ENCODE measurements at regions not wholly inside any gene's neighbourhood (a gene's known extent, or its start where the extent isn't known, plus 50 kb on each side); places are given as distances from the start of the nearest gene placed in this dataset.
"Not testable (repeated sequence)": the region's sequence is repeated elsewhere in the genome, so short reads cannot be mapped to it uniquely, and the experiment has no call there.

DNA sequence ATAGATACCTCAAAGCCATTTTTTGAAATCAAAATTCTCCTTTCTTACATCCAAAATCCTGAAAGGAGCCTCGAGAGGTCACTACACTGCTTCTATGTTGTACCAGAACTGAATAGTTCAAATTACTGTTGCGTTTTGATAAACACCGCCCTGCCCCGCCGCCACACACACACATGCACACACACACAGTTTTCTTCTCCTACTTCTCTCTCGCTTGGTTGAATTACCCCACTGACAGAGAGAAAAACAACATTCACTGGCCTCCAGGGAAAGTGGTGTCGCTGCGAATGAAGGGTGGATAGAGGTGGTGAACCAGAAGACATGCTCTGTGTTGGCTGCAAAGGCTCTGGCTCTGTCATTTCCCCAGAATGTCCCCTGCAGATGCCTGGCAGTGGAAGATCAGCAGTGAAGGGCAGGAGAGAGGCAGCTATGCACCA, 183.4 kb upstream of the RFC3 start:
- no peak for DNase-seq

DNA sequence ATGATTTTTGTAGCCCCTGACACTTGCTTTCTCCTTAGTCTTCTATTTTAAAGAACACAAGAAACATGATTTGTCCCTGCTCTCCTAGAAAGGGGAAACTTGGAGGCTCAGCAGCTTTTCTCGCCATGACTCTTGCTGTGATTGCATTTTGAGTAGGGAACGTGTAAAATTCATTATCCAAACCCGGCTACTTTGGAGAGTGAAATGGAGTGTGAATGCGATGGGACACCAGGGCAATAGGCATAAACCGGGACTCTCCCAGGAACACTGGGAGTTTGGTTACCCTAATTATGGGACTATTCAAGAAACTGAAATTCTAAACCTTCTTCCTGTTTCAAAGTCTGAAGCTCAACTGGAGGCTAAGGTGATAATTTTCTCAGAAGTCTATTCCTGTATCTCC, 181.7 kb upstream of the RFC3 start:
- DNase-seq: no peak

DNA sequence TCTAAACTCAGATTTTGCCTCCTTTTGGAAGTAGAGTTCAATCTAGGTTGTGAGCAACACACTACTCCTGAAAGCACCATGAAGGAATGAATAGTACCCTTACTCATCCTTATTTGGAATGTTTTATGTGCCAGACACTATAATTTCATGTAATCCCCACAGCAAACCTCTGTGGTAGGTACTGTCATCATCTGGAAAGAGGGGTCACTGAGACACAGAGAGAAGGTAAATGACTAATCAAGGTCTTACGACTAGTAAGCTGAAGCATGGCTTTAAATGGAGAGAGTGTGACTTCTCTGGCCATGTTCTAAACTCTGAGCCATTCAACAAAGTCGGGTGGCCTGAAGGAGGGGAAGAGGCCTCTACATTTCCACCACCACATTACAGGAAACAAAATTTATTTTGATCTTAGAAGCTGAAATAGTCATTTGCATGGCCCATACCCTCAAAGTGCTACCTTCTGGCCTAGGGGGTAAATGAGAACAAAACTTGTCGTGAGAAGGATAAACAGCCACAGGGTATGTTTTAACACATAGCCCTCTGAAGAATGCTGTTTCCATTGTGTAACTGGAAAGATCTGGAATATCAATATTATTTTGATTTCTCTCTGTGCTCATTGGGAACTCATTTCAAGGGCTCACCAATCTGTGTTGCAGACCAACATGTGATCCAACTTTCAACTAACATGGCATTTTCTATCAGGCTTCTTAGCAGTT, 180.8 kb upstream of the RFC3 start:
- DNase-seq: no peak

DNA sequence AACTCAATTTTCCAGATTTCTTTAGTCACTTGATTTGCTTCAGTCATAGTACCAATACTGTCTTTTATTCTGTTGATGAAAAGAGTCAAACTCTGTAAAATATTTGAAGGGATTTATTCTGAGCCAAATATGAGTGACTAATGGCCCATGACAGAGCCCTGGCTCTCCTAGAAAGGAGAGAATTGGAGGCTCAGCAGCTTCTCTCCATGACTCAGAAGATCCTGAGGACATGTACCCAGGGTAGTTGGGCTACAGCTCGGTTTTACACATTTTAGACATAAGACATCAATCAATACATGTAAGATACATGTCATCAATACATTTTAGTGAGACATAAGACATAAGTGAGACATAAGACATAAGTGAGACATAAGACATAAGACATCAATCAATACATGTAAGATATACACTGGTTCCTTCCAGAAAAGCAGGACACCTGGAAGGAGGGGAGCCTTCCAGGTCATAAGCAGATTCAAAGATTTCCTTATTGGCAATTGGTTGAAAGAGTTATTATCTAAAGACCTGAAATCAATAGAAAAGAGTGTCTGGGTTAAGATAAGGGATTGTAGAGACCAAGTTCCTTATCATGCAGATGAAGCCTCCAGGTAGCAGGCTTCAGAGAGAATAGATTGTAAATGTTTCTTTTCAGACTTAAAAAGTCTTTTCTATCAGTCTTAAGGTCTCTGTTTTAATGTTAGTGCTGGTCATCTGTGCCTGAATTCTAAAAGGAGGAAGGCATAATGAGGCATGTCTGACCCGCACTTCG, 179.8 kb upstream of the RFC3 start:
- DNase-seq: no peak

DNA sequence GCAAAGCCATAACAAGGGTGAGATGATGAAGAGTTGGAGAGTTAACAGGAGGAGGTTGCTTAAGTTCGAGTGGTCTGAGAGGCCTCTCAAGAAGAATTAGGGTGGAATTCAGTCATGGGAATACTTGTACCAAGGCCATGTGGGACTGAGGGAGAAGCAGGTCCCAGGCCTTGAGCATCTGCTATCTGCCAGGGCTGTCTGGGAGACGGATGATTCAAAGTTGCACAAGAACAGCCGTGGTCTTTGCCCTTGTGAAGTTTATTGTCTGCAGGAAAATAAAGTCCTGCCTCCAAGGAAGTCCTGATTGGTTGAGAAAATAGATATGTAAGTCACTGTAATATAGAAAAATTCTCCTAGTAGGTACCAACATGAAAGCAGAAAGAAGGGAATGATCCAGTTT, 178.8 kb upstream of the RFC3 start:
- no peak for DNase-seq

DNA sequence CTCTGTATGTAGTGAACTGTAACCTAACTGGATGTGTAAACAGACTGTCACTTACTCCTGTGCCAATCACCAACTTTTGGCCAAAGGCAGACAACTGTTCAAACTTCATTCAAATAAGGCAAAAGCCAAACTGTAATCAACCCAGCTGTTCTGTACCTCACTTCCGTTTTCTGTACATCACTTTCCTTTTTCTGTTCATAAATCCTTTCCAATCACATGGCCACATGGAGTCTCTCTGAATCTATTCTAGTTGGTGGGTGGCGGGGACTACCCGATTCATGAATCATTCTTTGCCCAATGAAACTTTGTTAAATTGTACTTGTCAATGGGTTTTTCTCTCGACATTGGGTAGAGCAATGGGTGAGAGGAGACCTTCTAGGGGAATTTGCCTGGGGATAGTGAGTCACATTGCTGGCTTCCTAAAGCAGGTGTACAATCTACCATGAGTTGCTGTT, 178.3 kb upstream of the RFC3 start:
- DNase-seq: no peak

DNA sequence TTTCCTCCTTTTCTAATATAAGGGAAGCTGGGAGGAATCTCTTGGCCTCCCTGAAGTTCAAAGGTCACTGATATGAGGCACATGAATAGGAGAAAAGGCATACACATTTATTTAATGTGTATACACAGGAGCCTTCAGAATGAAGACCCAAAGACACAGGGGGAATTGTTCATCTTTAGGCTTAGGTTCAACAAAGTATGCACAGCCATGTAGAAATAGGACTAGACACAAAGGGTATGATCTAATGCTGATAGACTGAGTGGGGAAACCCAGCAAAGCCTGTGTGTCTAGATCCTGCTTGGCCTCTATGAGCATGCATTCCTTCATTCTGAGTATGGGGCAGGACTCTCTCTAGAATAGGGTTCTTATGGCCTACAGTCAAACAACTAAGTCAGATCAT, 177.1 kb upstream of the RFC3 start:
- DNase-seq: no peak

DNA sequence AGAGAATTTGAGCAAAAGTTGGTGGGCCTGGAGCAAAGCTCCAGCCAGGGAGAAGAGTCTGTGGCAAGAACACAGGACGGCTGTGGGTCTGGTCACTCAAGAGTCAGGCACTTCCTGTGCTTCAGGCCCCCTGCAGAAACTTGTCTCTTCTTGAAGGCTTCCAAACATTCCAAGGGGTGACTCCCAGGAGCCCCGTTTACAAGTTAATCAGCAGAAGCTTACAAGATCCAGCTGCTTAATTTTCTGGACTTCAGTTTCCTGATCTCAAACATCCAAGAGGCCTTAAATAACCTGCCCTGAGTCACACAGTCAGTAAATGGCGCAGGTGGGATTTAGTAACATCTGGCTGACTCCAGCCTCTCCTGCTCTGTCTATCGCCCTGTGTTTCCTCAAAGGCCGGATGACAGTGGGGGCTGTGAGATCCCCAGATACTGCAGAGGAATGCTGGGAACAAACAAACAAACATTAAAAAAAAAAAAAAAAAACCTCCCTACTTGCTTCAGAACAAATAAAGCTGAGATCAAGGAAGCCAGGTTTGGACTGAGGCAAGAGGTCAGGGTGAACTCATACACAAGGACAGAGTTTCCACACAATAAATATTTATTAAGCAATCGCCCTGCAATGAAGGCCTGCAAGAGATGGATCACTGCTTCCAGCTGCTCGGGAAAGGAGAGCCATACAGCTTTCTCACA, 175.4 kb upstream of the RFC3 start:
- DNase-seq: no peak

DNA sequence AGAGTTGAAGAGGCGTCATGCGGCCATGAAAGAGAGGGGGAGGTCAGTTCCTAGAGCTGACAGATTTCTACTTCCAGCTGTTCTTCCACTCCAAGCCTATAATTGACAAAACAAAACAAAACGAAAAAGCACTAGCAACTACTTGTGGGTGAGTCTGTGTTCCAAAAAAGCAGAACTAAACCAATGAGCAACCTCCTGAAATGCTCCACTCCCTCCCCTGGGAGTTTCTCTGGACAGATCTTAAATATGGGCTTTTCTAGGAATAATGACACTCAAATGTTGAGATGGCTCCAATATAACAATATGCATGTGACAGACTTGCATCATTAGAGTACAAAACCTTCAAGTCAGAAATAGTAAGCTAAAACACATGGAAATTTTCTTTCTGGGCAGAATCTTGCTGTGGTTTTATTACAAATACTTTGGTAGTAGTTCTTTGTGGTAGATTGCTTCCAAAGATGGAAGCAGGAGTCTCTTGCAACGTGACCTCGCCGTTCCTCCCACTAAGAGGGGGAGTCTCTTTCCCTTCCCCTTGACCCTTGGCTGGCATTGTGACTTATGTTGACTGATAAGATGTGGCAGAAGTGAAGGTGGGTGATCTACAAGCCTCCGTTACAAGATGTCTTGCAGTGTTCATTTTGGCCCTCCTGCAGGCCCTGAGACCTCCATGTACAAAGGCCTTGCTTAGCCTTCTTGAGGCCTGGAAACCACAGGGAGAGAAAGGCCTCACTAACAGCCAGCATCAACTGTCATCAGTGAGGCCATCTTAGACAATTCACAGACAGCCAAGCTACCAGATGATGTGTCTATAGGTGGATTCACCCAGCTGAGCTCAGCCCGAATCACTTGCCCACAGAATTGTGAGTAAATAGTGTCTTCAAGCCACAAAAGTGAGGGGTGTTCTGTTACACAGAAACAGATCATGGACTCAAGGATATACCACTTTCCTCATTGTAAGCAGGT, 173.1 kb upstream of the RFC3 start:
- DNase-seq: no peak

DNA sequence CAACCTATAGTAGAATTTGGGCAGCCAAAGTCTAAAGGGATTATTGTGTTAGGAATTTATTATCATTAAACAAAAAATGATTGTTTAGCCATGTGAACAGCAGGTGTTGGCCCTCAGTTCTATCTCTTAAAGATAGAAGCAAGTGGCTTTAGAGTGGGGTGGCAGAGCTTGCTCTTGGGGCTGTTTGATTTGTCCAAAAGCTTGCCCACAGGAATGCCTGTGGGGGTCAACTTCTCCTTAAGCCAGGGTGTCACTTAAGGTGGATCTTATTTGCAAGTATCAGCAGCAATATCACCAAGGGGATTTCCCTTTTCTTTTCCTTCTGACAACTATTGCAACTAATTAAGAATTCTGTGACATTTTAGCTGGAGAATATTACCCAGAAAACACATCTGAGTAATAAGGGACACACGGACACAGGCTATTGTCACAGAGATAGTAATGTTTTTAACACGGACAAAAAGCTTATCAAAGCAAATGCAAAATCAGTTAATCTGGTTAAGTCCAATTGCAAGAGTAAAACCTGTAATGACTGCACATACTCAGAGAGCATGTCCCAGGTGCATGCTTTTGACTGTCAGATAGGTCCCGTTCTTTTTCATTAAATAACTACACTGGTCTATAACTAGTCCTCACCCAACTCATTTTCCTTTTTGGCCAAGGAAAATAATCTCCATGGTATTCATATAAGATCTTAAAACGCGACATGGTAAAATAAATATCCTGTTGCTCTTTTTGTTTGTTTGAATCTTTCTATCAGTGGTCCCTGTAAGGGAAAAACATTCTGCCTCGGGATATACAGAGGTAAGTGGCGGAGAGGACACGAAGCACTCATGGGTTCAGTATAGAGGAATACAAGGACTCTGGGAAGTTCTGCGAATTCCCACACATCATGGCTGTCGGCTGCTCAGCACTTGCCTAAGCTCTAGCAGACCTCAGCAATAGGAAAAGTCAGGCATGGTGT, 172.1 kb upstream of the RFC3 start:
- DNase-seq: no peak

DNA sequence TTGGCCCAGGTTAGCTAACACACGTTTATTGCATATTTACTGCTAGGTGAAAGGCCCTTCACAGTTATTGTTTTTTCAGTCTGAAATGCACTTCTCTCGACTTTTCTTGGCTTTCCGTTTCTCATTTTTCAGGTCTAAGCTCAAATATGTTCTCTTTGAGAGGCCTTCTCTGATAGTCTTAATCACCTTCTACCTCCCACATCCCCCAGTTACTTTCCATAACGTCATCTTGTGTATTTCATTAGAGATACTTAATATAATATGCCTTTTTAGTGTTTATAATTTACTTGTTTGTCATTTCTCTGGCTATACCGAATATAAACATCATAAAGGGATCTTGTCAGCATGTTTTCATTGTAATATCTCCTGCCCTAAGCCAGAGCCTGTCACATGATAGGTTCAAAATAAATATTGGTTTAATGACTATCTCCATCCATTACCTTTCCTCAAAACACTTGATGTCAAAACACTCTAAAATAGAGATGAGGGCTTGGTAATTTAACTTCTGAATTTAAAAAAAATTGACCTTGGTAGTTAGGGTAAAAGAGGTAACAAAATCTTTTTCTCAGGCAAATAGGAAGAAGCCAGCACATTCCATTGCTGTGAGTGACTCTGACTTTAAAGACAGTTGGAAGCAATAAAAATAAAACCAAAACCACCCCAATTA, 168.6 kb upstream of the RFC3 start:
- peak; percentile 57 for DNase-seq

DNA sequence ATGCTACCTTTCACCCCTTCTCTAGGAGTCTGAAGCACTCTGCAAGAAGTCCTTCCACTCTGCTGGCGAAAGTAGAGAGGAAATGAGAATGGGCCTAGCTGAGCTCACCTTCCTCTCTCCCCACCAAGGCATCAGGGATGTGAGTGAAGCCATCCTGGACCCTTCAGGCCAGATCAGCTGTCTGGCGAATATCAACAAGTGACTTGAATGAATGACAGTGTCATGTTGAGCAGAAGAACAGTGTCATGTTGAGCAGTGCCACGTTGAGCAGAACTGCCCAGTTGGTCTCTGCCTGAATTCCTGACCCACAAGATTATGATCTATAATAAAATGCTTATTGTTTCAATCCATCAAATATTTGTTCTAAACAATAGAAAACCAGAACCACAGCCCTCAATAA, 166.2 kb upstream of the RFC3 start:
- no peak for DNase-seq

DNA sequence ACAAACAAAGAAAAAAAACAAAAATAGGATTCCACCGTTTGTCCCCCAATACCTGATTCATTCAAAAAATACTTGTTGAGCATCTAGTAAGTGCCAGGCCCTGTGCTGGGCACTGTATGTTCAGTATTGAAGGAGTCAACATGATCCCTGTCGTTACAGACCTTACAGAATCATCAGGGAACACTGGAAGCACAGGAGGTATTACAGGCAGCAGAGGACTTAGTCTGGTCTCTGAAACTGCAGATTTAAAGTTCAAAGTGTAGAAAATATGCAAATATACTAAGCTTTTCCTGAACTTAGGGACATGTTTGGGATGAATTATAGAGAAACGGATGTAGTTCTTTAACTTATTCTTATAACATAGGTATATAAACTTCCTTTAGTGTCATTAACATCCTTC, 160.7 kb upstream of the RFC3 start:
- no peak for DNase-seq

DNA sequence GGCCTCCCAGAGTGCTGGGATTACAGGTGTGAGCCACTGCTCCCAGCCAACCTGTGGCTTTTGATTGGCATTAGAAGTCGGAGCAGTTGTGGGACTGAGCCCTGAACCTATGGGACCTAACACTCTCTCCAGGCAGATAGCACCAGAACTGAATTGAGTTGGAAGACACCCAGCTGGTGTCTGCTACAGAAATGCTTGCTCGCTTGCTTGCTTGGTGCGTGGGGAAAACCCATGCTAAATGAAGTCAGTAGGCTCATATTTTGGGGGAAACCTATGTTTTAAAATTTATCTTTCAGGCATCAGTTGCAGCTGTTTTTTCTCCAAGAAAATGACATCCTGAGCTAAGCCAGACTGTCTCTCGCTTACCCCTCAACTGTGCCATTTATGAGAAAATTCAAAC, 158.5 kb upstream of the RFC3 start:
- no peak for DNase-seq

DNA sequence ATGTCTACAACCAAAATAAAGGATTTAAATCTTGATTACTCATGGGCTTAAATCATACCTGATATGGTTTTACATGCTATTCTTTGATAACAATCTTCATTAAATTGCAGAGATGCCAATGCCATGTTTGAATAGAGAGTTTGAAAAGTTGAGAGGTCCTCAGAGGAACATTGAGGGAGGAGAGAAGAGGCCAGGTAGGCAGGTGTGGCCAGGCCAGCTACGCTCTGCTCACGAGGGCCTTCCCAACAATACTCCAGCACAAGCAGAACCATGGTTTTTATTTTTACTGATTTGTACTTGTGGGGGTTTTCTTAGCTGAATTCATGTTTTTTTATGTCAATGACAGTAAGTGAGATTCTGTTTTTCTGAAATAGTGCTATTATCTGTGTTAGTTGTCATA, 158.1 kb upstream of the RFC3 start:
- DNase-seq: no peak

DNA sequence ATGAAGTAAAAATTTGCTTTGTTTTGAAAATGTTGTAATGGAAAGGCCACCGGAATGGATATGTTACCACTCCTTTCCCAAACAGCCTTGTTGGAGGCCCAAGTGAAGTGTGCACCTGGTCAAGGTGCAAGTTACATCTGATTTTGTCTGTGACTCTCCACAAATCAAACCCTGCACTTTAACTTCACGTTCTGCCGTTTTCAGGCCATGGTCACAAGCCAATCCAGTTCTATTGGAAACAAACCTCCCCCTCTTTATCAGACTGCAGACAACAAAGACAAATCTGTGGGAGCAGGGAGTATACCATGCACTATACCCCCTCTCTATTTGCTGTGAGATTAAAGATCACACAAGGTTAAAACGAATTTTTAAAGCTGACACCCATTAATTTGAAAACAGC, 155.6 kb upstream of the RFC3 start:
- DNase-seq: no peak

DNA sequence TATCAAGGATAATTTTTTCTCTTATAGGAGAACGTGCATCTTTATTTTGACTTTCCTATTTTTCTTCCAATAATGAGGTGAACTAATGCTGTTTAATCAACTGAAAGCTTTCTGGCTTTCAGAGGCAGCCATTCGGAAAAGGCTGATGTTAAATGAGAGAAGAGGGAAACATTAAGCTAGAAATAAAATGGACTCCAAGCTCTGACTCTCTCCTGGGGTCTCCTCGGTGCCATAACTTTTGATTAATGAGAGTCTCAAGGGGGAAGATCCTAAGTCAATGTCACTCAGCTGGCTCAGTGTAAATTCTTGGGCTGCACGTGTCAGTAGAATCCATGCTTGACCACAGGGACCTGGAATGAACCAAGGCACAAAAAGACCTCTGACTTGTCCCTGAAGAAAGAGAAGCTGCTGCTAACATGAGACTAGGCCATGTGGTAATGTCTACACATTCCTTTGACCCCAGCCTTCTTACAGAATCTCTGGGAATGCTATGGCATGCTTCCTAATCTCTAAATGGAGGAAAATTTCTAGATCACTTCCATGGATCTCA, 152.2 kb upstream of the RFC3 start:
- no peak for DNase-seq

DNA sequence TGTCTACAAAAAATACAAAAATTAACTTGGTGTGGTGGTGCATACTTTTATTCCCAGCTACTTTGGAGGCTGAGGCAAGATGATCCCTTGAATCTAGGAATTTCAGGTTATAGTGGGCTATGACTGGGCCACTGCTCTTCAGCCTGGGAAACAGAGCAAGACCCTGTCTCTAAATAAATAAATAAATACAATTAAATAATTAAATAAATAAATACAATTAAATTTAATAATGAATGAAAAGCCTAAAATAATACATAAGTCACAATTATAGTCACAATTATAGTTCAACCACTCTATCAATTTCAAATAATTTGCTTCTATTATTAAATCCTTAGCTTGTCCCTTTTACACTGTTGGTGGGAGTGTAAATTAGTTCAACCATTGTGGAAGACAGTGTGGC, 146.4 kb upstream of the RFC3 start:
- DNase-seq: no peak

DNA sequence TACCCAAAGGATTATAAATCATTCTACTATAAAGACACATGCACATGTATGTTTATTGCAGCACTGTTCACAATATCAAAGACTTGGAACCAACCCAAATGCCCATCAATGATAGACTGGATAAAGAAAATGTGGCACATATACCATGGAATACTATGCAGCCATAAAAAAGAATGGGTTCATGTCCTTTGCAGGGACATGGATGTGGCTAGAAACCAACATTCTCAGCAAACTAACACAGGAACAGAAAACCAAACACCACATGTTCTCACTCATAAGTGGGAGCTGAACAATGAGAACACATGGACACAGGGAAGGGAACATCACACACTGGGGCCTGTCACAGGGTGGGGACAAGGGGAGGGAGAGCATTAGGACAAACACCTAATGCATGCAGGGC, 145.9 kb upstream of the RFC3 start:
- not testable (repeated sequence) for DNase-seq
